ENCODE measurements at regions not wholly inside any gene's neighbourhood (a gene's known extent, or its start where the extent isn't known, plus 50 kb on each side); places are given as distances from the start of the nearest gene placed in this dataset.
"Not testable (repeated sequence)": the region's sequence is repeated elsewhere in the genome, so short reads cannot be mapped to it uniquely, and the experiment has no call there.

- not testable (repeated sequence) for DNase-seq
Measured at GRCh38 chr1:53399370-53400133, 59.6 kb upstream of the DMRTB1 start.

- DNase-seq: no peak
Measured at GRCh38 chr1:53400761-53401674, 58.2 kb upstream of the DMRTB1 start.

GRCh38 chr1:53401813-53402745 is 57.1 kb upstream of the DMRTB1 start:
- no peak for DNase-seq

- DNase-seq: no peak
Measured at GRCh38 chr1:53402891-53403655, 56.1 kb upstream of the DMRTB1 start.

GRCh38 chr1:53405737-53406136 is 53.5 kb upstream of the DMRTB1 start:
- no peak for DNase-seq

GRCh38 chr1:53406551-53407235 is 52.5 kb upstream of the DMRTB1 start:
- no peak for DNase-seq

GRCh38 chr1:53408013-53408754 is 51.0 kb upstream of the DMRTB1 start:
- DNase-seq: peak; percentile 65

- no peak for DNase-seq
Measured at GRCh38 chr1:53408755-53409129, 50.5 kb upstream of the DMRTB1 start.

- no peak for DNase-seq
Measured at GRCh38 chr1:53409233-53409632, 50.0 kb upstream of the DMRTB1 start.

All from EL (cell line).